ENCODE measurements at regions not wholly inside any gene's neighbourhood (a gene's known extent, or its start where the extent isn't known, plus 50 kb on each side); places are given as distances from the start of the nearest gene placed in this dataset.

GRCh38 chr15:39051626-39052322 lies 487.2 kb upstream of the RASGRP1 start:
- Histone ChIP-seq H3K27me3 (ENCODE audit: control insufficient read depth in 1 of 2, insufficient read depth in 2 of 2, low read length in 2 of 2) (no peaks in the 10 kb centered on the region), H3K4me1 (ENCODE audit: insufficient read depth, low read length) (no peaks in the 10 kb centered on the region), H3K36me3 (ENCODE audit: insufficient read depth, low read length) (no peaks in the 10 kb centered on the region), H3K9me3 (ENCODE audit: control insufficient read depth in 1 of 2, insufficient read depth in 1 of 2, low read length in 2 of 2) (peaks cover 0 to 23% of the 10 kb centered on the region in 2 experiments), H3K4me3 (ENCODE audit: low read length) (no peak overlapping the region), H3K27ac (ENCODE audit: low read depth in 1 of 2, low read length in 2 of 2) (no peak overlapping the region)
- no peak for TF ChIP-seq CTCF (IDR thresholded peaks at IDR 0.05)
- intact Hi-C loops (cut with DNase I, micrococcal nuclease), result loop anchor here (5.0 to 10.0 kb wide), 2 partner anchors 63 to 821 kb away; no protein-coding TSS in a partner anchor
- CTCF ChIA-PET, result no interaction called here
- H3K9me3 Mint-ChIP-seq, result peaks cover 6% of the 10 kb centered on the region
- DNase-seq (no peak), ATAC-seq (ENCODE audit: poor library complexity) (no peak)
- H3K4me1 Mint-ChIP-seq (ENCODE audit: low read depth), result no peaks in the 10 kb centered on the region
- H3K4me3 Mint-ChIP-seq, result no peak overlapping the region
- POLR2A ChIA-PET, result no interaction called here
- H3K27me3 Mint-ChIP-seq, result peaks cover 5% of the 10 kb centered on the region
- H3K36me3 Mint-ChIP-seq (ENCODE audit: low read depth), result no peaks in the 10 kb centered on the region
- H3K27ac Mint-ChIP-seq, result no peak overlapping the region

GRCh38 chr15:39052323-39052705 lies 487.7 kb upstream of the RASGRP1 start:
- no peak overlapping the region for H3K27ac Mint-ChIP-seq
- H3K4me3 Mint-ChIP-seq, result no peak overlapping the region
- Histone ChIP-seq H3K27me3 (ENCODE audit: control insufficient read depth in 1 of 2, insufficient read depth in 2 of 2, low read length in 2 of 2) (no peaks in the 10 kb centered on the region), H3K4me3 (ENCODE audit: low read length) (no peak overlapping the region), H3K4me1 (ENCODE audit: insufficient read depth, low read length) (no peaks in the 10 kb centered on the region), H3K27ac (ENCODE audit: low read depth in 1 of 2, low read length in 2 of 2) (no peak overlapping the region), H3K36me3 (ENCODE audit: insufficient read depth, low read length) (no peaks in the 10 kb centered on the region), H3K9me3 (ENCODE audit: control insufficient read depth in 1 of 2, insufficient read depth in 1 of 2, low read length in 2 of 2) (peaks cover 0 to 23% of the 10 kb centered on the region in 2 experiments)
- TF ChIP-seq CTCF (IDR thresholded peaks at IDR 0.05), result no peak
- intact Hi-C loops (cut with DNase I, micrococcal nuclease), result loop anchor here (5.0 to 10.0 kb wide), 2 partner anchors 62 to 820 kb away; no protein-coding TSS in a partner anchor
- H3K27me3 Mint-ChIP-seq, result peaks cover 5% of the 10 kb centered on the region
- DNase-seq, result no peak
- ATAC-seq (ENCODE audit: poor library complexity), result no peak
- H3K36me3 Mint-ChIP-seq (ENCODE audit: low read depth), result no peaks in the 10 kb centered on the region
- ChIA-PET POLR2A (no interaction called here), CTCF (no interaction called here)
- H3K4me1 Mint-ChIP-seq (ENCODE audit: low read depth), result no peaks in the 10 kb centered on the region
- peaks cover 6% of the 10 kb centered on the region for H3K9me3 Mint-ChIP-seq

GRCh38 chr15:39053480-39053879 lies 488.9 kb upstream of the RASGRP1 start:
- CTCF ChIA-PET, result interaction anchor here (1.8 kb wide), 1 partner anchor 9 kb away, joined by 4 read pairs; no protein-coding TSS in a partner anchor
- Mint-ChIP-seq H3K9me3 (peaks cover 6% of the 10 kb centered on the region), H3K27me3 (peaks cover 5% of the 10 kb centered on the region), H3K4me3 (no peak overlapping the region), H3K36me3 (ENCODE audit: low read depth) (no peaks in the 10 kb centered on the region), H3K27ac (no peak overlapping the region), H3K4me1 (ENCODE audit: low read depth) (no peaks in the 10 kb centered on the region)
- DNase-seq (no peak), ATAC-seq (ENCODE audit: poor library complexity) (no peak)
- Histone ChIP-seq H3K27ac (ENCODE audit: low read depth in 1 of 2, low read length in 2 of 2) (no peak overlapping the region), H3K4me3 (ENCODE audit: low read length) (no peak overlapping the region), H3K27me3 (ENCODE audit: control insufficient read depth in 1 of 2, insufficient read depth in 2 of 2, low read length in 2 of 2) (no peaks in the 10 kb centered on the region), H3K9me3 (ENCODE audit: control insufficient read depth in 1 of 2, insufficient read depth in 1 of 2, low read length in 2 of 2) (peaks cover 0 to 21% of the 10 kb centered on the region in 2 experiments), H3K36me3 (ENCODE audit: insufficient read depth, low read length) (no peaks in the 10 kb centered on the region), H3K4me1 (ENCODE audit: insufficient read depth, low read length) (no peaks in the 10 kb centered on the region)
- intact Hi-C loops (cut with DNase I, micrococcal nuclease), result loop anchor here (5.0 to 10.0 kb wide), 2 partner anchors 61 to 819 kb away; no protein-coding TSS in a partner anchor
- no peak for TF ChIP-seq CTCF (IDR thresholded peaks at IDR 0.05)
- POLR2A ChIA-PET, result no interaction called here

Measured in CD4-positive, alpha-beta T cell (primary cell).